ENCODE measurements at regions not wholly inside any gene's neighbourhood (a gene's known extent, or its start where the extent isn't known, plus 50 kb on each side); places are given as distances from the start of the nearest gene placed in this dataset.
"Not testable (repeated sequence)": the region's sequence is repeated elsewhere in the genome, so short reads cannot be mapped to it uniquely, and the experiment has no call there.

DNA sequence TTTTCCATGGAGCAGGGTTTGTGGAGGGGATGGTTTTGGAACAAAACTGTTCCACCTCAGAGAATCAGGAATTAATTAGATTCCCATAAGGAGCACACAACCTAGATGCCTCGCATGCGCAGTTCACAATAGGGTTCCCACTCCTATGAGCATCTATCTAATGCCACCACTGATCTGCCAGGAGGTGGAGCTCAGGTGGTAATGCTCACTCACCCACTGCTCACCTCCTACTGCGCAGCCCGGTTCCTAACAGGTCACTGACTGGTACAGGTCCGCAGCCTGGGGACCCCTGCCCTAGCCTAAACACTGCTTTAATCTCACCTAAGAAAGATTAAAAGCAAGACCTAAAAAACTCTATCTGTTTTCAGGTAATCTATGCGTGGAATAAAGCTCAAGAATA lies 553.0 kb downstream of the JRKL start:
- no peak for DNase-seq

DNA sequence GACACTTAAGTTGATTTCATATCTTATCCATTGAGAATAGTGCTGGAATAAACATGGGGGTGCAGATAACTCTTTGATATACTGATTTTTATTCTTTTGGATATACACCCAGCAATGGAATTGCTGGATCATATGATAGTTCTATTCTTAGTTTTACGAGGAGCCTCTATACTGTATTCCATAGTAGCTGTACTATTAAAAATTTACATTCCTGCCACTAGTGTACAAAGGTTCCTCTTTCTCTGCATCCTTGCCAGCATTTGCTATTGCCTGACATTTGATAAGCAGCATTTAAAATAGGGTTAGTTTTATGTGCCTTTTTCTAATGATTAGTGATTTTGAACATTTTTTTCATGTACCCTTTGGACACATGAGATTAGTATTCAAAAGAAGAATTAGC lies 554.2 kb downstream of the JRKL start:
- DNase-seq: no peak

DNA sequence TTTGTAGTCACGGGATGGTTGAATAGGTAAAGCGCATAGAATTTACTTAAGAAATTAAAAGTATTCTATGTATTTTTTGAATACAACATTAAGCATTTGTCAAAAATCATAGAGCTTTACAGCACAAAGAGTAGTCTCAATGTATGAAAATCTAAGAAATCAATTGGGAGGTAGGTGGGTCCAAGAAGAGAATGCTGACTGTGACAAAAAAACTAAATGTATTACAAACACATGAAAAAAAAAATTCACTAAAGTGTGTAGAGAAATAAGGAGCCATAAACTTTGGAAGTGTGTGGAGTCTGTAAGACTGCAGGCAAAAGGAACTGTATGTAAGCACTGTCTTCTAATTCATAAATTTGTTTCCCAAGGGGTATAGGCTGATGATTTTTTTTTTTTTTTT lies 558.3 kb downstream of the JRKL start:
- DNase-seq: no peak

DNA sequence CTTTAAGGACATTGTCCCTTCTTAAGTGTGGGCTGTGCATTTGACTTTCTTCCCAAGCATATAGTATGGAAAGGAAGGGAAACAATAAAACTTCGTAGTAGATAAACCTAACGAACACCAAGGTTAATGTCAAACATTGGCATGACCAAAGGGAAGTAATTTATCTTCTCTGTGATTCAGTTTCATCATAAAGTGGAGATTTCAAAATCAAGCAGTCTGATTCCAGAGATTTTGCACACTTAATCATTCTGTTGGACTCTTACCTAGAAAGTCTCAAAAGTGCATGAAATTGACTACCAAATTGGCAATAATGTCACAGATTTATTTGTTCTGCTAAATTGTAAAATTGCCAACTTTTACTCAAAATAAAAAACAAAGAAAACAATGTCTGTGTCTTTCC lies 559.7 kb downstream of the JRKL start:
- no peak for DNase-seq

DNA sequence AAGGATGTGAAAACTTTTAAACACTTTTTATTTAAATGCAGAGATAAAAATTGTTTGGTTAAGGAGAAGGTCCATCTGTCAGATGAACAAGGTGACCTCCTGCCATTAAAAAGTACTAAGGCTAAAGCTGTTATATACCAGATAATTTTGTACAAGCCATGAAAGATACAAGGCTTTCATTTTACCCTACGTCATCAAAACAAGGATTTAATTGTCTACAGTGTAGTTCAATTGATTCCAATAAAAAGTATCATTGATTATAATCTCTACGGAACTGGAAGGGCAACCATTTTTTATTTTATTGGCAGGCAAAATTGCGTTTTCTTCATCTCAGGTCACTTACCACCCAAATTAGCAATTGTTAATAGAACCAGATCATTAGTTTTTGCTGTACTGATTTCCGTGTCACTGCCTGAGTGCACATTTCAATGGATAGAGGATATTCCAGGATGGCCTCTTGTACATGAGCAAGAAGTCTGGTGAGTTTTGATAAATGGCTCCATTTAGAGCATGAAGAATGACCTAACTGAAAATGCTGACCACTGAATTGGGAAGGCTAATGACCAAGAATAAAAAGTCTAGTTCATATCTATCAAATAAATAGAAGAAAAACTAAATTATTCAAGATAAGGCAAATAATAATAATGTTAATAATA lies 564.9 kb downstream of the JRKL start:
- no peak for DNase-seq

DNA sequence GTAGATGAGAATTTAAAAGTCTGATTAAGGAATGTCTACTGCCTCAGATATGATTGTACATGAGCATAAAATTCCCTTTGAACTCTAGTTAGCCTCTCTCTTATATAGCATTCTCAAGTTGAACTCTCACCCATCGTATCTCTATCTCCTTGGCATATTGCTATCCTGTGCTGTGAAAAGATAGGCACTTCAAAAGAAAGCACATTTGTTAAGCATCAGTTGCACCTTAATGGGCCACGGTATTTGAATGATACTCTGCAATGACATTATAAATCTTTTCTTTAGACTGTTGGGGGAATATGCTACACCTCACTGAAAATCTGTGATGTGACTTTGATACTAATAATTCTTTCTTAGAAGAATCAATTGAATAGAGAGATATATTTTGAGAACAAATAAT lies 570.7 kb downstream of the JRKL start:
- no peak for DNase-seq

DNA sequence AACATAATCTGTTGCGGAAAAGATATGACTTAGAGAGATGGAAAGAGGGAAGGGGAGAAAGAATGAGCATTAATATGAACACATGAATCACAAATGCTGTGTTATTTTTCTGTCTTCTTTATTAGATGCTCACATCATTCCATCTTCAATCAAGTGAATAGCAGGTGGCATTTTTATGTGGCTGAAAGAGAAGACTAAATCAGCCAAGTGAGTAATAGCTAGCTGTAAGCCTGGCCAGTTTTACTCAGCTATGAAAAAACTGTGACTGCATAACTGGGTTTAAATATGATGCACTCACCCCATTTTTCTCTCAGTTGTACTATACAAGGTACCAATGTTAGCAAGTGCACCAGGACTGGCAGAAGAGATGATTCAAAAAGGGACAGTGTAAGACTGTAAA lies 571.1 kb downstream of the JRKL start:
- DNase-seq: no peak

DNA sequence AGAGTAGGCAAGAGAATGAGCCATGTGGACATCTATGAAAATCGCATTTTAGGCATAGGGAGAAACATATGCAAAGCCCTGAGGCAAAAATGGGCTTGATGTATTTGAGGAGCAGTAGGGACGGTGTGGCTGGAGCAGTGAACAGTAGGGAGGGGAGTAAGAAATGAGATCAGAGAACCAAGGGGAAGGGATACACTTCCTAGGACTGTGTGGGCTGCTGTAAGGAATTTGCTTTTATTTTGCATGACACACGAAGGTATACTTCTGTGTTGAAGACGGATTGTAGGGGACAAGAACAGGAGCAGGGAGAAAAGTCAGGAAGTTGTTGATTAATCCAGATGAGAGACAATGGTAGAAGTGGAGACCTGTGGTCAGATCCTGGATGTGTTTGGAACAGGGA lies 572.1 kb downstream of the JRKL start:
- DNase-seq: no peak

DNA sequence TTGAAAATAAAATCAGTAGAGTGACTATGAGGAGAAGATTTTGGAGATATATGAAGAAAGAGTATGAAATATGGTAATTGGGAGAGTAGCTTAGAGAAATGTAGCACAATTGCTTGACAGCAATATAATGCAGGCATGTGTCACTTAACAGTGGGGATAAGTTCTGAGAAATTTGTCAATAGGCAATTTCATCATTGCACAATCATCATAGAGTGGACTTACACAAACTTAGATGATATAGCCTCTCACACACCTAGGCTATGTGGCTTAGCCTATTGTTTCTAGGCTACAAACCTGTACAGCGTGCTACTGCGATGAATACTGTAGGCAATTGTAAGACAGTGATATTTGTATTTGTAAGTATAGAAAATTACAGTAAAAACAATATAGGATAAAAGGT lies 573.6 kb downstream of the JRKL start:
- no peak for DNase-seq

DNA sequence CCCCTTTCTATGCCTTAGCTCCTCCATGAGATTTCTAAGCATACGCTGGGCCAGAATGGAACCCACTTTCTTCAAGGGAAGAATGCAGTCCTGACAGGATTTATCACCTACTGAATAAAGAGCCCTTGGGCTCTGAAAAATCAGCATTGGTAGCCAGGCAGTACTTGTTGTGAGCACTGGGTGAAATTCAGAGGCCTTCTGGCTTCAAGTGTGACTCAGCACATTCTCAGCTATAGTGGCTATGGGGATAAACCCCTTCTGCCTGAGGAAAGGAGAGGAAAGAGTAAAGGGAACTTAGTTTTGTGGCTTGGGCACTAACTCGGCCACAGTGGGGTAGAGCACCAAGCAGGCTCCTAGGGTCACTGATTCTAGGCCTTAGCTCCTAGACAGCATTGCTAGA lies 574.8 kb downstream of the JRKL start:
- no peak for DNase-seq

DNA sequence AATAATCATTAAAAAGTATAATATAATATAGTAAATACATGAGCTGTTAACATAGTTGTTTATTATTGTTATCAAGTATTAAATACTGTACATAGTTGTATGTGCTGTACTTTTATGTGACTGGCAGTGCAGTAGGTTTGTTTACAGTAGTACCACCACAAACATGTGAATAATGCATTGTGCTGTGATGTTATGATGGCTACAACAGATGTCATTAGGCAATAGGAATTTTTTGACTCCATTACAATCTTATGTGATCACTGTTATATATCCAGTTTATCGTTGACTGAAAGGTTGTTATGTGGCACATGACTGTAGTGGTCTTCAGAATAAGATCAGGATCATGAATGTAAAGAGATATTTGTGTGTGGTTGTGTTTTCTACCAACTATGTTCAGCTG lies 577.8 kb downstream of the JRKL start:
- DNase-seq: no peak

DNA sequence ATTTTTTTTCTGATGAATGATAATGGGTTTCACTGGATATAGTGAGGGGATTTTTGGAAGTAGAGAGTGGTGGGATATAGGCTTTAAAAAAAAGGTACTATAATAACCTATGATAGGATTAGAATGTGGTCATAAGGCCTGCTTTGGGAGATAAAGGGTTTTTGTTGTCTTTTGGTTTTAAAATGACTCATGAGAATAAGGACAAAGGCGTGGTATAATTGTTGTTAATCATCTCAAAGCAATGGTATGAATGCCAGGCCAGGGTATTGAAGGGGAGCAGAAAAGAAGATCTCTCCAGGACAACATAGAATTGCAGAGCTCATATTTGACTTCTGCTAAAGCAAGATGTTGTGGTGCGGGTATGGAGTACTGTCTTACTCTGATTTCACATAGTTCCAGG lies 579.4 kb downstream of the JRKL start:
- DNase-seq: no peak

DNA sequence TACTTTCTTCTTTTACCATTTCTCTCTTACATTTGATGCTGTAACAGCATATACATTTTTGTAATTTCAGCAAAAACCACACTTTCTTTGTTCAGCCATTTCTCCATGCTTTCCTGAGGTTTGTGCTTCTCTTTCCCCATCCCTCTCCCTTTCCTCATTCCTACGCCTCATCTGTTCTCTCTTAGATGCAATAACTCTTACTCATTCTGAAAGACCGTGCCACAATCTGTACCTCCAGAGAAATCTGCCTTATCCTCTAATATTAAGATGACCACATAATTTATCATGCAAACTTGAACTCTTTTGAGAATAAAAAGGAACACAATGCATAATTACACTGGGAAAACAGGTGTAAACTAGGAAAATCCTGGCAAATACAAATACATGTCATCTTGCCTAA lies 588.9 kb downstream of the JRKL start:
- no peak for DNase-seq

DNA sequence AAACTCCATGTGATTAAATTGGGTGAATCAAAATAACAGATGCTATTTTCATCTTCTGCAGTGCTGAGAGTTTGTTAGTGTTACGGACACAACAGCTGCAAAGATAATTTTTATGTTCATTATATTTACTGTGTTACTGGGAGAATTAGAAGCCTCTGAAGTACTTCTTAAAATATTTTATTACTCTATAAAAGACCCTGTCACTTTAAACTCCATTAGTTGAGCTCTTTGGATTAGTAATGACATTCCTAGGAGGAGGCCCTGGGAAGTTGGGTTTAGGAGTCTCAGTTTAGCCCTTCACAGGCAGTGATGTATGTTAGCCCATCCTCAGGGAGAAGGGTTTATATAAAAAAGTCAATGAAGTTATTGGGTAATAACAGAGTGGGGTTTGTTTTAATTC lies 596.7 kb downstream of the JRKL start:
- DNase-seq: no peak

DNA sequence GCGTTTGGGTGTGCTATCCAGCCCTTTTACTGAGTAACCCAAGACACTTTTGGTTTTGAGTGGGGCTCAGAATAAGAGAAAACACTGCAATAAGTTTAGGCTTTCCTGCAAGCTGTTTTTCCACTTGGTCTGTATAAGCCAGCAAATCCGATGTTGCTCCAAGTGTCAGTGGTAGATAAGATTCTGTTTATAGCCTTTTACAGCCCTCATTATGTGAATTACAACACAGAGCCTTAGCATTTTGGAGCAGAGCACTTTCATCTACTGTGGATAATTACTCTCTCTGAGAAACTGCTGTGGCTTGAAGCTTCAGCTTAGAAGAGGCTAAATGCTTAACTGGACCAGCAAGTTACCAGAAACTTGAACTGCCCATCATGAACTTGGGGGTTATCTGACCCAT lies 601.1 kb downstream of the JRKL start:
- no peak for DNase-seq

DNA sequence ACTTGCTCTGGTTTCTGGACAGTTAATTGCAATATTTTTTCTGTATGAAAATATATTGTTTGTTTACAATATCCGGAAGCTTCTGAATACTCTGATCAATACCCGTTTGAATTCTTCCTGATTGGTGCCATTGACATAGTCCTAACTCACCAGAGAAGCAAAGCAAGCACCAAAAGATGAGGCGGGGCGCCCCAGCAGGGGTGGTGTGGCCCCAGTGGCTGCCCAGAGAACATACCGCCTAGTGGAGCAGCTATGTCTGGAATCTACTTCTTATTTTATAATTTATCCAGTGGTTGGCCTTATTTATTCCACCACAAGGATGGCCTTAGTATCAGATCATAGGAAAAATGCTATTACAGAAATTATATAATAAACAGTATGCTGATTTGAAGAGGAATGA lies 610.7 kb downstream of the JRKL start:
- DNase-seq: no peak

DNA sequence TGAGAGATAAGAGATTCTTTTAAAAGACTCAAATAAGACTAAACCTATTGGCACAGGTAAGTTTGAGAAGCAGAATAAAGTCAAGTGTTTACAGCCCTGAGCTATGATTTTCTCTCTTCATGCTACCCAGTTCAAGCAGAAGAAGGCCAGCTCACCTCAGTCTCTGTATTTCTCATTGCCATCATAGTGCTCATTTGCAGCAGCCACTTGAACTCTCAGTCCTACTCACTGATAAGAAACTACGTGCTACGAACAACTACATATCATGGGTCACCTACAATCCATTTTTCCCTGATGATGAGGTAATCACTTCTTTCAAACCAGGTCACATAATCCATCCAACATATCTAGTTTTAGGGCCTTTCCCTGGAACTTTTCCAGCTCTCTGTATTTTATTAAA lies 617.5 kb downstream of the JRKL start:
- DNase-seq: no peak

DNA sequence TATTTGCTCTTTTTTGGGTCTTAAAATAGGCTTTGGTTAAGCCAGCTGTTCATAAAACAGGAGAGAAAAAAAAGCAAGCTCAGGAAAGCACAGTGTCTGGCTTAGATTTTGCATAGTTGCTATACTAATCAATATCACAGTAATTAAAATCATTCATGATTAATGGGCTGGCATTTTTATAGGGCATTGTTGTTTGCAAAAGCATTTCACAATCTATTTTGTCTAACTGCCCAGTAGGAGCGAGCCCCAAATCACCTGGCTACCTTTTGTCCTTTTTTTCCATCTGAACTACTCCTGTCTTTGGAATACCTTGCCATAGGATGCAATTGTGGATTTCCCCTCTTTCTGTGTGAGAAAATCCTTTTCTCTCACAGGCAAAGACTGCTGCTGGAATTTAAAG lies 619.8 kb downstream of the JRKL start:
- no peak for DNase-seq

DNA sequence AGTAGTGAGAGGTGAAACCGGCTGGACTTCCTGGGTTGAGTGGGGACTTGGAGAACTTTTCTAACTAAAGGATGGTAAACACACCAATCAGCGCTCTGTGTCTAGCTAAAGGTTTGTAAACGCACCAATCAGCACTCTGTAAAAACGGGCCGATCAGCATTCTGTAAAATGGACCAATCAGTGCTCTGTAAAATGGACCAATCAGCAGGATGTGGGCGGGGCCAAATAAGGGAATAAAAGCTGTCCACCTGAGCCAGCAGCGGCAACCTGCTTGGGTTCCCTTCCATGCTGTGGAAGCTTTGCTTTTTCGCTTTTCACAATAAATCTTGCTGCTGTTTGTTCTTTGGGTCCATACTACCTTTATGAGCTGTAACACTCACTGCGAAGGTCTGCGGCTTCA lies 621.2 kb downstream of the JRKL start:
- DNase-seq: not testable (repeated sequence)

DNA sequence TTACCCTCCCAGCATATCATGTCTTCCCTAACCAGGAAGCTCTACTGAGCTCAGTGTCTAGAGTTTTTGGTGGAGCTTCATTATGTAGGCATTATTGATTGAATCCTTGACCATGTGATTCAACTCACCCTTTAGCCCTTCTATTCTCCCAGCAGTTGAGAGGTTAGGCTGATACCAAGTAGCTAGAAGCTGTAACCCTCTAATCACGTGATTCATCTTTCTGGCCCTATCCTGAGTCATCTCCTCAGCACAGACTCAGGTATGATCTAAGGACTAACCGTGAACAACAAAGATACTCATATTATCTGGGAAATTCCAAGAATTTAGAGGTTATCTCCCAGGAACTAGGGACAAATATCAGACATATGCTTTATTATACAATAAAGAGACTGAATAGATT lies 625.5 kb downstream of the JRKL start:
- DNase-seq: no peak

DNA sequence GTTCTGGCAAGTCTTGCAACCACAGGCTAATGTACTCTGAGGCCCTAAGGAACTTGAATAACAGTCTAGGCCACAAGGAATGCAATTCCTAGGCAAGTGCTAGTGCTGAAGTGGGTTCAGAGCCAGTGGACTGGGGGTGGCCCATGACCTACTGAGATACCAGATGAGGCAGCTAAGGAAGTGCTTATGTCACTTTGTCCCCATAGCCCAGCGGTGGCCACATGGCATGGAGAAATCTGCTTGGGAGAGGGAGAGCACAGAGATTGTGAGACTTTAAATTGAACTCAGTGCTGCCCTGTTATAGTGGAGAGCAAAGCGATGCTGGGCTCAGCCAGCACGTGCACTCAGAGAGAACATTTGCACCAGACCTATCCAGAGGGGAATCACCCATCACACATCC lies 629.5 kb downstream of the JRKL start:
- no peak for DNase-seq

DNA sequence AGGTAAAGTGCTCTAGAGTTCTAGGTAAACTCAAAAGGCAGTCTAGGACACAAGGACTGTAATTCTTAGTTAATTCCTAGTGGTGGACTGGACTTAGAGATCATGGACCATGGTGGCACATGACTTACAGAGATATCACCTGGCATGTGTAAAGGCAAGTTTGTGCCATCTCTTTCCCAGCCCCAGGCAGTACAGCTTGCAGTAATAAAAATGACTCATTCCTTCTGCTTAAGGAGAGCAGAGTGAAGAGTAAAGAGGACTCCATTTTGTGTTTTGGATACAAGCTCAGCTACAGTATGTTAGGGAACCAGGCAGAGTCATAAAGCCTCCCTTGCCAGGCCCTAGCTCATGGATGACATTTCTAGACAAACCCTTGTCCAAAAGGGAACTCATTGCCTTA lies 629.9 kb downstream of the JRKL start:
- no peak for DNase-seq

DNA sequence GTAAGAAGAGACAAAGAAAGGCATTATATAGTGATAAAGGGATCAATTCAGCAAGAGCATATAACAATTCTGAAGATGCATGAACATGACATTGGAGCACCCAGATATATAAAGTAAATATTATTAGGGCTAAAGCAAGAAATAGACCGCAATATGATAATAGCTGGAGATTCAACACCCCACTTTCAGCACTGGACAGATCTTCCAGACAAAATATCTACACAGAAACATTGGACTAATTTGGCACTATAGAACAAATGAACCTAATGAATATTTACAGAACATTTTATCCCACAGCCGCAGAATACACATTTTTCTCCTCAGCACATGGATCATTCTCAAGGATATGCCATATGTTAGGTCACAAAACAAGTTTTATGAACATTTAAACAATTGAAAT lies 633.1 kb downstream of the JRKL start:
- DNase-seq: no peak

DNA sequence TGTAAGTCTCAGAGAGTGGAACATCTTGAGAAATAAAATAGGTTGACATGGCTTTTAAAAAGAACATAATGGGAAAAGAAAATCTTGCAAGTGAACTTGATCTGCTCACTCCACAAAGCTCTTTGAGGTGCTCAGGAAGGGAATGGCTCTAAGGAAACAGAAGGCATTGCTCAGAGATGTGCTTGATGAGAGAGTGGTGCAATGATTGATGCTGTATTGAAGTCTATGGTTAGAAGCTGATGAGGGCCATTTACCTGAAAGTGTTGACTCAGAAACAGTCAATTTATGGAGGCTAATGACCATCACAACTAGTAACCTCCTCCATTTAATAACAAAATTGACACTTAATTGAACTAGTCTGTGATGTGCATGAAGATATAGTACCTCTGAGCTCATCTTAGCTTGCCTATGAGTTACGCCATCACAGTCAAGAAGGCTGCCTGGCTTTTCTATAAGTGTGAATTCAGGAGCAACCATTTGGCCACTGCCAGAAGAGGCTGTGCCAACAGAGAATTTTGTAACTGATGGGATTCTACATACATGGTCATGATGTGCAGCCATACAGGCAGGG lies 639.1 kb downstream of the JRKL start:
- DNase-seq: no peak

DNA sequence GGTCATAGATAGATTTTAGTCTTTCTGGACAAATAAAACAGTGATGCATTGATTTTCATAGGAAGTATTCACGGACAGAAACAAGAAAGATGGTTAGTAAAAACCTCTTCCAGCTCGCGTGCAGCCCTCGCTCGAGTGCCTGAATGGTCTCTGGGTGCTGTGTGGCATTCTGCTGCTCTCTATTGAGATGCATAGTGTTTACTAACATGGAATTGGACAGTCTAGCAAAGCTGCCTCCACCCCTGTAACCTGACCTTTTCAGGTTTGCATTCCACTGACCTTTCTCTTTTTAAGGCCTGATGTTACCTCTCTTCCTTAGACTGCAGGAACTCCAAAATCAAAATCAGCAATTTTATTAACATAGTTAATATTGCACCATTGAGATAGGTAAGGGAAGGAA lies 643.4 kb downstream of the JRKL start:
- no peak for DNase-seq

DNA sequence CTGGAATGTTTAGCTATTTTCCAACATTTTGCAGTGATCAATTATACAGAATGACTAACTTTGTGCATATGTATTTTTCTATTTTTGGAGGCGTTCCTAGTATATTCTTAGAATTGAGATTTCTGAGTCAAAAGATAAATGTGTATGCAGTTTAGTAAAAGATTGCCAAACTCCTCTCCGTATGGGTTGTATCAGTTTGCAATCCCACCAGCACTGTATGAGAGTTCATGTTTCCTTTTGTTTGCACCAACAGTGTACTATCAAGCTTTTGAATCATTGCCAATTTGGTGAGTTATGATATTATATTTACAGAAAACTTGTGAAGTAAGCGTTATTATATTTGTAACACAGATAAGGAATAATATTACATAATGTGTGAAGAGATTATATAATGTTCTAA lies 658.7 kb downstream of the JRKL start:
- DNase-seq: no peak
